ENCODE measurements at regions not wholly inside any gene's neighbourhood (a gene's known extent, or its start where the extent isn't known, plus 50 kb on each side); places are given as distances from the start of the nearest gene placed in this dataset.

- peak in 2 of 7 donors; percentile 38 to 54 for DNase-seq
- no peaks in the 10 kb centered on the region for H3K4me1 ChIP-seq (replicated peaks in 1 of 2)
- H3K4me3 ChIP-seq: no peak overlapping the region
- WGBS, 4 donors: 76 to 85% (median 81%) methylated on average over 4 of the region's 4 CpGs
- TF ChIP-seq CTCF (IDR thresholded peaks at IDR 0.05) (no peak), POLR2A (IDR thresholded peaks at IDR 0.05) (no peak)
- H3K27me3 ChIP-seq: no peaks in the 10 kb centered on the region
- intact Hi-C loops (cut with DNase I): no loop called here
- H3K36me3 ChIP-seq (replicated peaks in 1 of 2): no peaks in the 10 kb centered on the region
- no peak overlapping the region for H3K27ac ChIP-seq
- no peaks in the 10 kb centered on the region for H3K9me3 ChIP-seq (replicated peaks in 1 of 3)
Observed at GRCh38 chr2:8352296-8352695, 329.6 kb upstream of the ID2 start.

GRCh38 chr2:8352989-8353388 is 328.9 kb upstream of the ID2 start:
- TF ChIP-seq CTCF (IDR thresholded peaks at IDR 0.05) (no peak), POLR2A (IDR thresholded peaks at IDR 0.05) (no peak)
- 94 to 100% (median 97%) methylated on average over 1 of the region's 1 CpG for WGBS, 4 donors
- no peaks in the 10 kb centered on the region for H3K36me3 ChIP-seq (replicated peaks in 1 of 2)
- H3K4me1 ChIP-seq (replicated peaks in 1 of 2): no peaks in the 10 kb centered on the region
- intact Hi-C loops (cut with DNase I): no loop called here
- H3K27me3 ChIP-seq: no peaks in the 10 kb centered on the region
- DNase-seq: no peak
- no peak overlapping the region for H3K27ac ChIP-seq
- H3K4me3 ChIP-seq: no peak overlapping the region
- H3K9me3 ChIP-seq (replicated peaks in 1 of 3): no peaks in the 10 kb centered on the region

GRCh38 chr2:8355102-8355859 is 326.6 kb upstream of the ID2 start:
- Histone ChIP-seq H3K27ac (no peak overlapping the region), H3K4me3 (no peak overlapping the region), H3K4me1 (replicated peaks in 1 of 2) (no peaks in the 10 kb centered on the region), H3K36me3 (replicated peaks in 1 of 2) (no peaks in the 10 kb centered on the region), H3K27me3 (no peaks in the 10 kb centered on the region), H3K9me3 (replicated peaks in 1 of 3) (no peaks in the 10 kb centered on the region)
- TF ChIP-seq CTCF (IDR thresholded peaks at IDR 0.05) (no peak), POLR2A (IDR thresholded peaks at IDR 0.05) (no peak)
- intact Hi-C loops (cut with DNase I): no loop called here
- 83 to 90% (median 87%) methylated on average over 7 of the region's 7 CpGs for WGBS, 4 donors
- no peak for DNase-seq

- H3K4me3 ChIP-seq: no peak overlapping the region
- no peaks in the 10 kb centered on the region for H3K9me3 ChIP-seq (replicated peaks in 1 of 3)
- no peak for DNase-seq
- 81 to 86% (median 83%) methylated on average over 8 of the region's 8 CpGs for whole genome bisulfite sequencing, 4 donors
- no peaks in the 10 kb centered on the region for H3K4me1 ChIP-seq (replicated peaks in 1 of 2)
- no peak overlapping the region for H3K27ac ChIP-seq
- H3K36me3 ChIP-seq (replicated peaks in 1 of 2): no peaks in the 10 kb centered on the region
- intact Hi-C loops (cut with DNase I): no loop called here
- TF ChIP-seq CTCF (IDR thresholded peaks at IDR 0.05): no peak
- no peaks in the 10 kb centered on the region for H3K27me3 ChIP-seq
Observed at GRCh38 chr2:8357738-8358518, 323.9 kb upstream of the ID2 start.

Measured in adrenal gland (tissue), 9 donors.